K562 (cell line): ENCODE measurements at regions not wholly inside any gene's neighbourhood (a gene's known extent, or its start where the extent isn't known, plus 50 kb on each side); places are given as distances from the start of the nearest gene placed in this dataset.

Experiments
- ATAC-seq: fragments of 200-7000 bp; cut with Tn5 transposase; 3 replicates; pipeline ENCODE4 v1.9.1; 2020; ENCODE audit warnings: moderate library complexity
- BruUV-seq: library from RNA; stranded (reverse); fragments of 400-500 nt; replicated peaks from 2 replicates; lab custom pipeline; 2021; lab: Mats Ljungman, UMichigan
- CTCF ChIA-PET: fragments of 300-600 bp; formaldehyde crosslinking; extraction: SDS; loops from one replicate; lab custom pipeline; 2021; ENCODE audit warnings: low intra/inter-chr PET ratio; lab: Yijun Ruan, JAX
- POLR2A ChIA-PET: fragments of 300-600, 350-650 bp; sonication (Branson Sonifier 250); formaldehyde crosslinking; extraction: SDS; loops from one replicate; lab custom pipeline; 2021; ENCODE audit warnings: antibody characterized with exemption, inconsistent platforms; lab: Yijun Ruan, JAX
- DNase-seq, 4 experiments: peaks; one replicate each; pipeline versions ENCODE4 v3.0.0 to v3.0.0-alpha.2; 2011 to 2018; ENCODE audit warnings: low spot score in 3 of 4, mixed read lengths in 3 of 4; ENCODE audit errors: extremely low read depth in 1 of 4
- FAIRE-seq: peaks from 2 replicates; lab custom pipeline; 2011; peaks lifted over from hg19 to GRCh38; lab: Jason Lieb, UNC
- H2AFZ ChIP-seq: 2 replicates; pipeline ENCODE4 v1.6.0; 2011; ENCODE audit warnings: low read depth, low read length, control low read depth, inconsistent platforms
- H3K27ac ChIP-seq: fragments of 200-600 bp; 3 replicates; pipeline ENCODE4 v1.8.0; 2011; ENCODE audit warnings: low read depth, mild to moderate bottlenecking, control low read depth, inconsistent platforms, low read length, moderate library complexity, mixed read lengths; ENCODE audit errors: extremely low read depth
- H3K27me3 ChIP-seq, 2 experiments: fragments of 300-600 bp in 1 of 2; 2 replicates in 1 of 2; 3 replicates in 1 of 2; pipeline versions ENCODE4 v1.6.0 to v1.8.0; 2011; ENCODE audit warnings: inconsistent platforms in 2 of 2, low read length in 2 of 2, mild to moderate bottlenecking in 1 of 2, mixed read lengths in 1 of 2, moderate library complexity in 1 of 2; ENCODE audit not compliant: control insufficient read depth in 2 of 2, insufficient read depth in 2 of 2
- H3K36me3 ChIP-seq: fragments of 300-600 bp; 3 replicates; pipeline ENCODE4 v1.8.0; 2011; ENCODE audit warnings: mild to moderate bottlenecking, low read length, inconsistent platforms; ENCODE audit not compliant: control insufficient read depth, insufficient read depth
- H3K4me1 ChIP-seq, 2 experiments: fragments of 200-600 bp in 1 of 2; replicated peaks in 1 of 2; 2 replicates in 1 of 2; 3 replicates in 1 of 2; pipeline versions ENCODE4 v1.5.1 to v1.8.0; 2011; ENCODE audit warnings: inconsistent platforms in 2 of 2, low read length in 2 of 2, mild to moderate bottlenecking in 1 of 2, mixed read lengths in 1 of 2, moderate library complexity in 1 of 2; ENCODE audit not compliant: control insufficient read depth in 2 of 2, insufficient read depth in 2 of 2
- H3K4me2 ChIP-seq: 2 replicates; pipeline ENCODE4 v1.6.1; 2011; ENCODE audit warnings: low read length, control low read depth, inconsistent platforms, mixed read lengths; ENCODE audit not compliant: insufficient read depth
- H3K4me3 ChIP-seq: fragments of 200-600 bp; sonication (generic), shearing (Covaris generic); 2 replicates; pipeline ENCODE4 v1.5.1; 2016; ENCODE audit warnings: control low read depth, inconsistent platforms
- H3K79me2 ChIP-seq: fragments of 200-600 bp; 3 replicates; pipeline ENCODE4 v1.8.0; 2011; ENCODE audit warnings: low read length, inconsistent platforms; ENCODE audit not compliant: control insufficient read depth, insufficient read depth
- H3K9ac ChIP-seq, 2 experiments: 2 replicates each; pipeline versions ENCODE4 v1.6.0 to v1.6.1; 2011; ENCODE audit warnings: low read depth in 2 of 2, low read length in 2 of 2, control low read depth in 1 of 2, inconsistent platforms in 1 of 2, mild to moderate bottlenecking in 1 of 2, mixed read lengths in 1 of 2; ENCODE audit not compliant: insufficient read depth in 1 of 2
- H3K9me1 ChIP-seq: one replicate; pipeline ENCODE4 v1.6.0; 2011; ENCODE audit warnings: inconsistent platforms, mild to moderate bottlenecking, low read length, moderate library complexity; ENCODE audit not compliant: control insufficient read depth, insufficient read depth
- H3K9me3 ChIP-seq: replicated peaks from 2 replicates; pipeline ENCODE4 v1.5.1; 2011; ENCODE audit warnings: low read depth, low read length, inconsistent platforms; ENCODE audit not compliant: control insufficient read depth, insufficient read depth
- H4K20me1 ChIP-seq: replicated peaks from 2 replicates; pipeline ENCODE4 v1.6.1; 2011; ENCODE audit warnings: low read length, inconsistent platforms, mixed read lengths; ENCODE audit not compliant: control insufficient read depth, insufficient read depth
- ARHGAP35 ChIP-seq: fragments of 450-650 bp; IDR thresholded peaks from 2 replicates; pipeline ENCODE4 v1.6.1; 2018; ENCODE audit not compliant: partially characterized antibody
- COPS2 ChIP-seq: fragments of 450-650 bp; conservative IDR thresholded peaks from 2 replicates; pipeline ENCODE4 v1.6.1; 2016; ENCODE audit warnings: mild to moderate bottlenecking, moderate library complexity
- ESRRB ChIP-seq: fragments of 250-450 bp; sonication (Bioruptor Pico); IDR thresholded peaks from 2 replicates; pipeline ENCODE4 v1.5.0; 2020; ENCODE audit warnings: mild to moderate bottlenecking, moderate library complexity, borderline replicate concordance
- ETV5 ChIP-seq: sonication (generic); formaldehyde crosslinking; IDR thresholded peaks from 2 replicates; pipeline ENCODE4 v1.4.0; 2020; ENCODE audit warnings: low read depth, mild to moderate bottlenecking, missing genetic modification reagents
- FOXA1 ChIP-seq: fragments of 450-650 bp; IDR thresholded peaks from 2 replicates; pipeline ENCODE4 v1.6.1; 2016; ENCODE audit warnings: mild to moderate bottlenecking, borderline replicate concordance
- SMARCA5 ChIP-seq: fragments of 450-650 bp; IDR thresholded peaks from 2 replicates; pipeline ENCODE4 v1.6.1; 2016
- ZBTB7A ChIP-seq: IDR thresholded peaks from 2 replicates; pipeline ENCODE4 v1.6.1; 2011; ENCODE audit warnings: low read depth, mild to moderate bottlenecking, low read length, moderate library complexity, borderline replicate concordance; ENCODE audit not compliant: control insufficient read depth
- WGBS: fragments of 100-300 bp; shearing (Covaris generic); methylation state at CpG from one replicate; pipeline ENCODE4 v1.1.6; 2016; ENCODE audit warnings: low coverage, mixed read lengths; ENCODE audit not compliant: insufficient coverage; ENCODE audit errors: missing lambda C conversion rate; 5-methylcytosine and 5-hydroxymethylcytosine counted together
- in situ Hi-C: fragments of 300-500 bp; cut with MboI; formaldehyde crosslinking; loops from 4 replicates; pipeline ENCODE4 v1.15.0; 2018; ENCODE audit warnings: inconsistent platforms, mixed read lengths
- intact Hi-C: fragments of 100-400 bp; cut with micrococcal nuclease; formaldehyde crosslinking; loops from 2 replicates; pipeline ENCODE4 v1.14.2; 2022
- TF ChIP-seq, protein P1 (sequence below): sonication (generic); formaldehyde crosslinking; IDR thresholded peaks from 2 replicates; pipeline ENCODE4 v1.8.1; 2023; ENCODE audit warnings: mild to moderate bottlenecking, missing genetic modification reagents
- TF ChIP-seq, protein P2 (sequence below): fragments of 250-450 bp; sonication (Bioruptor Pico); IDR thresholded peaks from 2 replicates; pipeline ENCODE4 v1.8.0; 2021; ENCODE audit warnings: mild to moderate bottlenecking, moderate library complexity
- TF ChIP-seq, protein P3 (sequence below): IDR thresholded peaks from 2 replicates; pipeline ENCODE4 v1.6.1; 2014; ENCODE audit warnings: antibody characterized with exemption
- TF ChIP-seq, protein P4 (sequence below): fragments of 250-450 bp; sonication (Bioruptor Pico); IDR thresholded peaks from 2 replicates; pipeline ENCODE4 v1.5.0; 2021; ENCODE audit warnings: mild to moderate bottlenecking, borderline replicate concordance
- TF ChIP-seq, protein P5 (sequence below): IDR thresholded peaks from 2 replicates; pipeline ENCODE4 v1.6.1; 2016; ENCODE audit warnings: missing genetic modification characterization, missing compliant biosample characterization

DNA sequence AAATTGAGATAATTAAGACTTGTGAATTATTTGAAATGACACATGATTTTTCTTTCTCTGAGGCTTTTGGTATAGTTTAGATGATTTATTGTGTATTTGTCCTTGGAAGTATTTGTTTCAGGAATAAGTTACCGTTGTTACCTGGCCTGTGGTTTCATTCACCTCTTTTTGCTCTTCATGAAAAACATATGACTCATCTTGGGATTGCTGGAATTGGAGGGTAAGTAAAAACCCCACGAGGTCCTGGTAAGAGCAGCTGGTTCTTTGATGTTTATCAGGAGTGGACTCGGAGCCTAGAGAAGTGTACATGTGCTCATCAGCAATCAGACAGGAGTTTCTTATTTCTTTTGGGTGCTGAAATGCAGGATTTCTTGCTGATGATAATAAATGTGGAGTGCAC lies 275.3 kb downstream of the PSAT1 start (continued):
- TF ChIP-seq, protein P1, sequence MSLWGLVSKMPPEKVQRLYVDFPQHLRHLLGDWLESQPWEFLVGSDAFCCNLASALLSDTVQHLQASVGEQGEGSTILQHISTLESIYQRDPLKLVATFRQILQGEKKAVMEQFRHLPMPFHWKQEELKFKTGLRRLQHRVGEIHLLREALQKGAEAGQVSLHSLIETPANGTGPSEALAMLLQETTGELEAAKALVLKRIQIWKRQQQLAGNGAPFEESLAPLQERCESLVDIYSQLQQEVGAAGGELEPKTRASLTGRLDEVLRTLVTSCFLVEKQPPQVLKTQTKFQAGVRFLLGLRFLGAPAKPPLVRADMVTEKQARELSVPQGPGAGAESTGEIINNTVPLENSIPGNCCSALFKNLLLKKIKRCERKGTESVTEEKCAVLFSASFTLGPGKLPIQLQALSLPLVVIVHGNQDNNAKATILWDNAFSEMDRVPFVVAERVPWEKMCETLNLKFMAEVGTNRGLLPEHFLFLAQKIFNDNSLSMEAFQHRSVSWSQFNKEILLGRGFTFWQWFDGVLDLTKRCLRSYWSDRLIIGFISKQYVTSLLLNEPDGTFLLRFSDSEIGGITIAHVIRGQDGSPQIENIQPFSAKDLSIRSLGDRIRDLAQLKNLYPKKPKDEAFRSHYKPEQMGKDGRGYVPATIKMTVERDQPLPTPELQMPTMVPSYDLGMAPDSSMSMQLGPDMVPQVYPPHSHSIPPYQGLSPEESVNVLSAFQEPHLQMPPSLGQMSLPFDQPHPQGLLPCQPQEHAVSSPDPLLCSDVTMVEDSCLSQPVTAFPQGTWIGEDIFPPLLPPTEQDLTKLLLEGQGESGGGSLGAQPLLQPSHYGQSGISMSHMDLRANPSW (CRISPR knock-in tag): no peak

DNA sequence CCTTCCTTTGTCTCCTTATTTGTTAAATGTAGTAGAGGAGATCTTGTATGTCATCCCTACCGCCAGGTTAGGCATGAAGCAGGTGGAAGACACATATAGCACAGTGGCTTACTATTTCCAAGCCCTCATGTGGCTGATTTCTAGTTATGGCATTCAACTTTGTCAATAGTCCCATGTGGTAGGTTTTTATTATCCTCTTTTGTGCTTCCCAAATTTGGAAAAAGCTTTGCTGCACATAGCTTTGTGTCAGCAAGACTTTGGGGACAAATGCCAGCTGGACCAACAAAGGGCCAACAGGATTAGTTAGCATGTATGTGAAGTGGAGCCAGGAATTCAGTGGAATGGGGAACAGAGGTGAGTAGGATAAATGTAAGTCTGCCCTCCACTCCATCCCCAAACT lies 276.3 kb downstream of the PSAT1 start:
- intact Hi-C loops (no loop called here), in situ Hi-C loops (no loop called here)
- DNase-seq (no peak), ATAC-seq (no peak)
- Histone ChIP-seq H4K20me1 (no peaks in the 10 kb centered on the region), H3K9ac (no peak overlapping the region), H3K9me3 (no peaks in the 10 kb centered on the region), H2AFZ (no peak overlapping the region), H3K4me3 (no peak overlapping the region), H3K9me1 (no peaks in the 10 kb centered on the region), H3K4me2 (no peak overlapping the region), H3K36me3 (no peaks in the 10 kb centered on the region), H3K79me2 (no peaks in the 10 kb centered on the region), H3K4me1 (no peaks in the 10 kb centered on the region), H3K27me3 (no peaks in the 10 kb centered on the region)
- CTCF ChIA-PET: no interaction called here
- POLR2A ChIA-PET: no interaction called here
- no peak for TF ChIP-seq SMARCA5
- TF ChIP-seq, protein P2, sequence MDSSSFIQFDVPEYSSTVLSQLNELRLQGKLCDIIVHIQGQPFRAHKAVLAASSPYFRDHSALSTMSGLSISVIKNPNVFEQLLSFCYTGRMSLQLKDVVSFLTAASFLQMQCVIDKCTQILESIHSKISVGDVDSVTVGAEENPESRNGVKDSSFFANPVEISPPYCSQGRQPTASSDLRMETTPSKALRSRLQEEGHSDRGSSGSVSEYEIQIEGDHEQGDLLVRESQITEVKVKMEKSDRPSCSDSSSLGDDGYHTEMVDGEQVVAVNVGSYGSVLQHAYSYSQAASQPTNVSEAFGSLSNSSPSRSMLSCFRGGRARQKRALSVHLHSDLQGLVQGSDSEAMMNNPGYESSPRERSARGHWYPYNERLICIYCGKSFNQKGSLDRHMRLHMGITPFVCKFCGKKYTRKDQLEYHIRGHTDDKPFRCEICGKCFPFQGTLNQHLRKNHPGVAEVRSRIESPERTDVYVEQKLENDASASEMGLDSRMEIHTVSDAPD (CRISPR knock-in tag): no peak
- TF ChIP-seq, protein P3, sequence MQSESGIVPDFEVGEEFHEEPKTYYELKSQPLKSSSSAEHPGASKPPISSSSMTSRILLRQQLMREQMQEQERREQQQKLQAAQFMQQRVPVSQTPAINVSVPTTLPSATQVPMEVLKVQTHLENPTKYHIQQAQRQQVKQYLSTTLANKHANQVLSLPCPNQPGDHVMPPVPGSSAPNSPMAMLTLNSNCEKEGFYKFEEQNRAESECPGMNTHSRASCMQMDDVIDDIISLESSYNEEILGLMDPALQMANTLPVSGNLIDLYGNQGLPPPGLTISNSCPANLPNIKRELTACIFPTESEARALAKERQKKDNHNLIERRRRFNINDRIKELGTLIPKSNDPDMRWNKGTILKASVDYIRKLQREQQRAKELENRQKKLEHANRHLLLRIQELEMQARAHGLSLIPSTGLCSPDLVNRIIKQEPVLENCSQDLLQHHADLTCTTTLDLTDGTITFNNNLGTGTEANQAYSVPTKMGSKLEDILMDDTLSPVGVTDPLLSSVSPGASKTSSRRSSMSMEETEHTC: no peak
- no peak for TF ChIP-seq ARHGAP35
- no peak for TF ChIP-seq ESRRB (CRISPR knock-in tag)
- no peak for TF ChIP-seq ZBTB7A
- TF ChIP-seq COPS2: no peak
- TF ChIP-seq, protein P4, sequence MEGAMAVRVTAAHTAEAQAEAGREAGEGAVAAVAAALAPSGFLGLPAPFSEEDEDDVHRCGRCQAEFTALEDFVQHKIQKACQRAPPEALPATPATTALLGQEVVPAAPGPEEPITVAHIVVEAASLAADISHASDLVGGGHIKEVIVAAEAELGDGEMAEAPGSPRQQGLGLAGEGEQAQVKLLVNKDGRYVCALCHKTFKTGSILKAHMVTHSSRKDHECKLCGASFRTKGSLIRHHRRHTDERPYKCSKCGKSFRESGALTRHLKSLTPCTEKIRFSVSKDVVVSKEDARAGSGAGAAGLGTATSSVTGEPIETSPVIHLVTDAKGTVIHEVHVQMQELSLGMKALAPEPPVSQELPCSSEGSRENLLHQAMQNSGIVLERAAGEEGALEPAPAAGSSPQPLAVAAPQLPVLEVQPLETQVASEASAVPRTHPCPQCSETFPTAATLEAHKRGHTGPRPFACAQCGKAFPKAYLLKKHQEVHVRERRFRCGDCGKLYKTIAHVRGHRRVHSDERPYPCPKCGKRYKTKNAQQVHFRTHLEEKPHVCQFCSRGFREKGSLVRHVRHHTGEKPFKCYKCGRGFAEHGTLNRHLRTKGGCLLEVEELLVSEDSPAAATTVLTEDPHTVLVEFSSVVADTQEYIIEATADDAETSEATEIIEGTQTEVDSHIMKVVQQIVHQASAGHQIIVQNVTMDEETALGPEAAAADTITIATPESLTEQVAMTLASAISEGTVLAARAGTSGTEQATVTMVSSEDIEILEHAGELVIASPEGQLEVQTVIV (CRISPR knock-in tag): no peak
- no peak for TF ChIP-seq ETV5 (CRISPR knock-in tag)
- TF ChIP-seq, protein P5, sequence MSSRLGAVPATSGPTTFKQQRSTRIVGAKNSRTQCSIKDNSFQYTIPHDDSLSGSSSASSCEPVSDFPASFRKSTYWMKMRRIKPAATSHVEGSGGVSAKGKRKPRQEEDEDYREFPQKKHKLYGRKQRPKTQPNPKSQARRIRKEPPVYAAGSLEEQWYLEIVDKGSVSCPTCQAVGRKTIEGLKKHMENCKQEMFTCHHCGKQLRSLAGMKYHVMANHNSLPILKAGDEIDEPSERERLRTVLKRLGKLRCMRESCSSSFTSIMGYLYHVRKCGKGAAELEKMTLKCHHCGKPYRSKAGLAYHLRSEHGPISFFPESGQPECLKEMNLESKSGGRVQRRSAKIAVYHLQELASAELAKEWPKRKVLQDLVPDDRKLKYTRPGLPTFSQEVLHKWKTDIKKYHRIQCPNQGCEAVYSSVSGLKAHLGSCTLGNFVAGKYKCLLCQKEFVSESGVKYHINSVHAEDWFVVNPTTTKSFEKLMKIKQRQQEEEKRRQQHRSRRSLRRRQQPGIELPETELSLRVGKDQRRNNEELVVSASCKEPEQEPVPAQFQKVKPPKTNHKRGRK (tag): no peak
- no peak for TF ChIP-seq FOXA1
- TF ChIP-seq, all 486 proteins: peak for 0
- no peak overlapping the region for H3K27ac ChIP-seq
- BruUV-seq: no TSS peak
- WGBS: 0% methylated on average over 1 of the region's 1 CpG
- FAIRE-seq: no peak
